Mesenchymal stem cell (in vitro differentiated cells and primary cell): ENCODE measurements at regions not wholly inside any gene's neighbourhood (a gene's known extent, or its start where the extent isn't known, plus 50 kb on each side); places are given as distances from the start of the nearest gene placed in this dataset.

Source experiments
- DNase-seq: peaks from one replicate; pipeline ENCODE4 v3.0.0-alpha.2; 2013
- H2AFZ ChIP-seq: one replicate; pipeline ENCODE4 v1.6.1; 2013; ENCODE audit warnings: low read depth, mild to moderate bottlenecking, control low read depth, inconsistent platforms, low read length, moderate library complexity
- H2AK5ac ChIP-seq: 2 replicates; pipeline ENCODE4 v1.6.1; 2013; ENCODE audit warnings: low read length, moderate library complexity, mild to moderate bottlenecking, inconsistent platforms; ENCODE audit not compliant: severe bottlenecking
- H2BK120ac ChIP-seq: one replicate; pipeline ENCODE4 v1.6.1; 2013; ENCODE audit warnings: low read depth, mild to moderate bottlenecking, inconsistent platforms, low read length, moderate library complexity
- H2BK12ac ChIP-seq, 2 experiments: one replicate each; pipeline ENCODE4 v1.6.1; 2013; ENCODE audit warnings: inconsistent platforms in 2 of 2, low read length in 2 of 2, mild to moderate bottlenecking in 2 of 2, moderate library complexity in 2 of 2, control low read depth in 1 of 2
- H2BK15ac ChIP-seq: one replicate; pipeline ENCODE4 v1.6.1; 2013; ENCODE audit warnings: mild to moderate bottlenecking, low read depth, inconsistent platforms; ENCODE audit not compliant: poor library complexity, severe bottlenecking
- H2BK5ac ChIP-seq: 2 replicates; pipeline ENCODE4 v1.6.1; 2013; ENCODE audit warnings: low read depth, mild to moderate bottlenecking, low read length, control low read depth, inconsistent platforms; ENCODE audit not compliant: poor library complexity, severe bottlenecking
- H3K14ac ChIP-seq, 2 experiments: one replicate each; pipeline ENCODE4 v1.6.1; 2013; ENCODE audit warnings: inconsistent platforms in 2 of 2, low read length in 2 of 2, control low read depth in 1 of 2, mild to moderate bottlenecking in 1 of 2, moderate library complexity in 1 of 2
- H3K18ac ChIP-seq, 2 experiments: one replicate each; pipeline ENCODE4 v1.6.1; 2013; ENCODE audit warnings: inconsistent platforms in 2 of 2, low read length in 2 of 2, control low read depth in 1 of 2, low read depth in 1 of 2, mild to moderate bottlenecking in 1 of 2
- H3K23ac ChIP-seq, 2 experiments: one replicate each; pipeline ENCODE4 v1.6.1; 2013; ENCODE audit warnings: inconsistent platforms in 2 of 2, low read length in 2 of 2, mild to moderate bottlenecking in 2 of 2, moderate library complexity in 2 of 2, control low read depth in 1 of 2
- H3K27ac ChIP-seq: 2 replicates; pipeline ENCODE4 v1.5.1; 2013; ENCODE audit warnings: mild to moderate bottlenecking, moderate library complexity, low read length, control low read depth, inconsistent platforms; ENCODE audit not compliant: poor library complexity, severe bottlenecking
- H3K27me3 ChIP-seq, 2 experiments: 2 replicates each; pipeline versions ENCODE4 v1.6.1 to v1.7.0; 2013; ENCODE audit warnings: low read length in 2 of 2, mild to moderate bottlenecking in 2 of 2, moderate library complexity in 2 of 2, control low read depth in 1 of 2, inconsistent platforms in 1 of 2; ENCODE audit not compliant: control insufficient read depth in 1 of 2, insufficient read depth in 1 of 2
- H3K36me3 ChIP-seq, 2 experiments: 2 replicates each; pipeline versions ENCODE4 v1.6.1 to v1.7.0; 2013; ENCODE audit warnings: low read length in 2 of 2, control low read depth in 1 of 2, inconsistent platforms in 1 of 2, low read depth in 1 of 2, mild to moderate bottlenecking in 1 of 2; ENCODE audit not compliant: insufficient read depth in 2 of 2, control insufficient read depth in 1 of 2
- H3K4ac ChIP-seq, 2 experiments: one replicate each; pipeline ENCODE4 v1.6.1; 2013; ENCODE audit warnings: inconsistent platforms in 2 of 2, low read length in 2 of 2, mild to moderate bottlenecking in 2 of 2, moderate library complexity in 2 of 2, control low read depth in 1 of 2, low read depth in 1 of 2
- H3K4me1 ChIP-seq: 2 replicates; pipeline ENCODE4 v1.6.1; 2013; ENCODE audit warnings: low read depth, low read length, control low read depth; ENCODE audit not compliant: control insufficient read depth, insufficient read depth
- H3K4me2 ChIP-seq: 2 replicates; pipeline ENCODE4 v1.6.1; 2013; ENCODE audit warnings: low read length, mild to moderate bottlenecking, inconsistent platforms; ENCODE audit not compliant: poor library complexity, severe bottlenecking
- H3K4me3 ChIP-seq, 2 experiments: 2 replicates each; pipeline versions ENCODE4 v1.5.1 to v1.7.0; 2013; ENCODE audit warnings: low read length in 2 of 2, mild to moderate bottlenecking in 2 of 2, control low read depth in 1 of 2, low read depth in 1 of 2; ENCODE audit not compliant: insufficient read depth in 1 of 2
- H3K79me1 ChIP-seq: replicated peaks from 2 replicates; pipeline ENCODE4 v1.6.1; 2013; ENCODE audit warnings: mild to moderate bottlenecking, control low read depth, low read length, inconsistent platforms; ENCODE audit not compliant: poor library complexity, severe bottlenecking
- H3K9ac ChIP-seq: 2 replicates; pipeline ENCODE4 v1.7.0; 2013; ENCODE audit warnings: mild to moderate bottlenecking, low read length, moderate library complexity
- H3K9me3 ChIP-seq: 2 replicates; pipeline ENCODE4 v1.7.0; 2013; ENCODE audit warnings: mild to moderate bottlenecking, low read length; ENCODE audit not compliant: control insufficient read depth
- H4K8ac ChIP-seq: one replicate; pipeline ENCODE4 v1.6.1; 2013; ENCODE audit warnings: inconsistent platforms, mild to moderate bottlenecking, low read length, moderate library complexity
- H4K91ac ChIP-seq: one replicate; pipeline ENCODE4 v1.6.1; 2013; ENCODE audit warnings: mild to moderate bottlenecking, low read length, inconsistent platforms
- WGBS: methylation state at CpG from one replicate; pipeline ENCODE4 v1.1.7; 2013; ENCODE audit warnings: mixed read lengths; 5-methylcytosine and 5-hydroxymethylcytosine counted together

- no peak overlapping the region for H4K8ac ChIP-seq
Measured at GRCh38 chr3:59438492-59438891, 388.7 kb upstream of the CFAP20DC start.

GRCh38 chr3:59436164-59436958 is 386.5 kb upstream of the CFAP20DC start:
- H2BK120ac ChIP-seq, result no peak overlapping the region
- H3K18ac ChIP-seq, result no peak overlapping the region
- no peak overlapping the region for H2AFZ ChIP-seq
- H3K36me3 ChIP-seq, result no peaks in the 10 kb centered on the region
- no peak overlapping the region for H3K4ac ChIP-seq
- H3K27ac ChIP-seq, result no peak overlapping the region
- no peak overlapping the region for H2BK5ac ChIP-seq
- DNase-seq, result no peak
- H3K4me2 ChIP-seq, result no peak overlapping the region
- no peak overlapping the region for H3K9ac ChIP-seq
- no peak overlapping the region for H2BK15ac ChIP-seq
- no peak overlapping the region for H3K14ac ChIP-seq
- H3K9me3 ChIP-seq, result peaks cover 10% of the 10 kb centered on the region
- no peak overlapping the region for H4K91ac ChIP-seq
- H3K4me1 ChIP-seq, result peaks cover 2% of the 10 kb centered on the region
- H4K8ac ChIP-seq, result no peak overlapping the region
- H3K4me3 ChIP-seq, result no peak overlapping the region
- no peak overlapping the region for H2AK5ac ChIP-seq
- whole genome bisulfite sequencing, result 90% methylated on average over 2 of the region's 2 CpGs
- no peaks in the 10 kb centered on the region for H3K79me1 ChIP-seq
- H2BK12ac ChIP-seq, result no peak overlapping the region
- no peak overlapping the region for H3K23ac ChIP-seq
- peaks cover 0 to 11% of the 10 kb centered on the region in 2 experiments for H3K27me3 ChIP-seq

More at GRCh38 chr3:59438492-59438891, 388.7 kb upstream of the CFAP20DC start:
- H3K4me1 ChIP-seq, result no peaks in the 10 kb centered on the region
- H3K36me3 ChIP-seq, result no peaks in the 10 kb centered on the region
- no peak overlapping the region for H3K14ac ChIP-seq
- 96% methylated on average over 5 of the region's 5 CpGs for WGBS
- no peak overlapping the region for H2BK15ac ChIP-seq
- no peak overlapping the region for H3K27ac ChIP-seq
- no peak overlapping the region for H2BK5ac ChIP-seq
- no peak overlapping the region for H2AK5ac ChIP-seq
- no peak overlapping the region for H3K9ac ChIP-seq
- no peak overlapping the region for H3K23ac ChIP-seq
- no peak overlapping the region for H3K4me3 ChIP-seq
- H4K91ac ChIP-seq, result no peak overlapping the region
- no peaks in the 10 kb centered on the region for H3K79me1 ChIP-seq
- H2BK12ac ChIP-seq, result no peak overlapping the region
- no peak overlapping the region for H3K4ac ChIP-seq
- H3K27me3 ChIP-seq, result peaks cover 0 to 7% of the 10 kb centered on the region in 2 experiments
- H2BK120ac ChIP-seq, result no peak overlapping the region
- DNase-seq, result no peak
- no peak overlapping the region for H2AFZ ChIP-seq
- H3K18ac ChIP-seq, result no peak overlapping the region
- H3K9me3 ChIP-seq, result peaks cover 7% of the 10 kb centered on the region
- no peak overlapping the region for H3K4me2 ChIP-seq

- no peak overlapping the region for H3K4ac ChIP-seq
- no peak overlapping the region for H2AFZ ChIP-seq
- H3K9me3 ChIP-seq, result peaks cover 10% of the 10 kb centered on the region
- H3K9ac ChIP-seq, result no peak overlapping the region
- H3K27me3 ChIP-seq, result peaks cover 0 to 8% of the 10 kb centered on the region in 2 experiments
- no peaks in the 10 kb centered on the region for H3K79me1 ChIP-seq
- H2BK12ac ChIP-seq, result no peak overlapping the region
- no peak for DNase-seq
- H3K27ac ChIP-seq, result no peak overlapping the region
- no peak overlapping the region for H4K91ac ChIP-seq
- no peak overlapping the region for H3K23ac ChIP-seq
- 95% methylated on average over 4 of the region's 4 CpGs for whole genome bisulfite sequencing
- no peak overlapping the region for H3K4me2 ChIP-seq
- H3K18ac ChIP-seq, result no peak overlapping the region
- H4K8ac ChIP-seq, result no peak overlapping the region
- peaks cover 2% of the 10 kb centered on the region for H3K4me1 ChIP-seq
- no peak overlapping the region for H2BK15ac ChIP-seq
- H3K14ac ChIP-seq, result no peak overlapping the region
- no peak overlapping the region for H2AK5ac ChIP-seq
- no peaks in the 10 kb centered on the region for H3K36me3 ChIP-seq
- no peak overlapping the region for H2BK5ac ChIP-seq
- H2BK120ac ChIP-seq, result no peak overlapping the region
- no peak overlapping the region for H3K4me3 ChIP-seq
Measured at GRCh38 chr3:59433546-59433945, 383.7 kb upstream of the CFAP20DC start.

- no peak overlapping the region for H2BK12ac ChIP-seq
- no peak overlapping the region for H3K9ac ChIP-seq
- no peak overlapping the region for H3K14ac ChIP-seq
- H3K27ac ChIP-seq, result no peak overlapping the region
- H3K4me1 ChIP-seq, result peaks cover 4% of the 10 kb centered on the region
- H4K91ac ChIP-seq, result peak overlapping the region; percentile 25
- no peak overlapping the region for H3K4ac ChIP-seq
- H2AFZ ChIP-seq, result no peak overlapping the region
- H2BK120ac ChIP-seq, result no peak overlapping the region
- H2AK5ac ChIP-seq, result no peak overlapping the region
- no peak overlapping the region for H3K4me2 ChIP-seq
- H2BK15ac ChIP-seq, result no peak overlapping the region
- peak; percentile 75 for DNase-seq
- no peaks in the 10 kb centered on the region for H3K36me3 ChIP-seq
- H4K8ac ChIP-seq, result no peak overlapping the region
- peaks cover 0 to 17% of the 10 kb centered on the region in 2 experiments for H3K27me3 ChIP-seq
- peak overlapping the region in 1 of 2 experiments; percentile 23 for H3K23ac ChIP-seq
- H3K4me3 ChIP-seq, result no peak overlapping the region
- WGBS, result 51% methylated on average over 5 of the region's 6 CpGs
- H3K79me1 ChIP-seq, result no peaks in the 10 kb centered on the region
- H3K9me3 ChIP-seq, result peaks cover 10% of the 10 kb centered on the region
- H3K18ac ChIP-seq, result no peak overlapping the region
- no peak overlapping the region for H2BK5ac ChIP-seq
Measured at GRCh38 chr3:59432665-59433064, 382.8 kb upstream of the CFAP20DC start.
